CD4-positive, alpha-beta T cell treated with Interleukin-6 for 4 hours (primary cell): ENCODE measurements at regions not wholly inside any gene's neighbourhood (a gene's known extent, or its start where the extent isn't known, plus 50 kb on each side); places are given as distances from the start of the nearest gene placed in this dataset.
"Not testable (repeated sequence)": the region's sequence is repeated elsewhere in the genome, so short reads cannot be mapped to it uniquely, and the experiment has no call there.

Experiments
- DNase-seq: peaks from one replicate; pipeline ENCODE4 v3.0.0-alpha.2; 2020; ENCODE audit warnings: mixed read lengths

GRCh38 chr6:156438350-156438923 is 338.7 kb upstream of the ARID1B start:
- DNase-seq = no peak

- DNase-seq = no peak
Observed at GRCh38 chr6:156437121-156437879, 339.9 kb upstream of the ARID1B start.

GRCh38 chr6:156434795-156435190 is 342.4 kb upstream of the ARID1B start:
- DNase-seq = no peak

GRCh38 chr6:156434049-156434794 is 343.0 kb upstream of the ARID1B start:
- no peak for DNase-seq

- DNase-seq = no peak
Observed at GRCh38 chr6:156432543-156432942, 344.6 kb upstream of the ARID1B start.

- no peak for DNase-seq
Observed at GRCh38 chr6:156430386-156430785, 346.8 kb upstream of the ARID1B start.

- DNase-seq = no peak
Observed at GRCh38 chr6:156427345-156427744, 349.8 kb upstream of the ARID1B start.

GRCh38 chr6:156425359-156426020 is 351.7 kb upstream of the ARID1B start:
- no peak for DNase-seq

- DNase-seq = peak; percentile 23
Observed at GRCh38 chr6:156423829-156424228, 353.3 kb upstream of the ARID1B start.

GRCh38 chr6:156423075-156423474 is 354.1 kb upstream of the ARID1B start:
- DNase-seq = peak; percentile 7

GRCh38 chr6:156421933-156422332 is 355.2 kb upstream of the ARID1B start:
- no peak for DNase-seq

- DNase-seq = not testable (repeated sequence)
Observed at GRCh38 chr6:156421301-156421700, 355.9 kb upstream of the ARID1B start.

GRCh38 chr6:156420172-156420993 is 356.8 kb upstream of the ARID1B start:
- no peak for DNase-seq

GRCh38 chr6:156419594-156419993 is 357.6 kb upstream of the ARID1B start:
- DNase-seq = no peak

GRCh38 chr6:156418253-156418652 is 358.9 kb upstream of the ARID1B start:
- DNase-seq = no peak

GRCh38 chr6:156416391-156416790 is 360.8 kb upstream of the ARID1B start:
- no peak for DNase-seq

- no peak for DNase-seq
Observed at GRCh38 chr6:156413154-156413553, 364.0 kb upstream of the ARID1B start.

- DNase-seq = no peak
Observed at GRCh38 chr6:156410649-156411048, 366.5 kb upstream of the ARID1B start.

GRCh38 chr6:156408655-156409054 is 368.5 kb upstream of the ARID1B start:
- DNase-seq = no peak

GRCh38 chr6:156407334-156407733 is 369.8 kb upstream of the ARID1B start:
- DNase-seq = no peak

- DNase-seq = no peak
Observed at GRCh38 chr6:156406688-156407087, 370.5 kb upstream of the ARID1B start.

- no peak for DNase-seq
Observed at GRCh38 chr6:156406099-156406498, 371.1 kb upstream of the ARID1B start.

- no peak for DNase-seq
Observed at GRCh38 chr6:156402628-156403027, 374.6 kb upstream of the ARID1B start.
